GM12873 (cell line): ENCODE measurements at regions not wholly inside any gene's neighbourhood (a gene's known extent, or its start where the extent isn't known, plus 50 kb on each side); places are given as distances from the start of the nearest gene placed in this dataset.

Experiments
- TF ChIP-seq, protein P1 (sequence below): IDR thresholded peaks from 2 replicates; pipeline ENCODE4 v1.5.1; 2012; ENCODE audit warnings: low read depth, mild to moderate bottlenecking, moderate library complexity, low read length, control low read depth; ENCODE audit not compliant: insufficient read depth; ENCODE audit errors: missing control alignments

DNA sequence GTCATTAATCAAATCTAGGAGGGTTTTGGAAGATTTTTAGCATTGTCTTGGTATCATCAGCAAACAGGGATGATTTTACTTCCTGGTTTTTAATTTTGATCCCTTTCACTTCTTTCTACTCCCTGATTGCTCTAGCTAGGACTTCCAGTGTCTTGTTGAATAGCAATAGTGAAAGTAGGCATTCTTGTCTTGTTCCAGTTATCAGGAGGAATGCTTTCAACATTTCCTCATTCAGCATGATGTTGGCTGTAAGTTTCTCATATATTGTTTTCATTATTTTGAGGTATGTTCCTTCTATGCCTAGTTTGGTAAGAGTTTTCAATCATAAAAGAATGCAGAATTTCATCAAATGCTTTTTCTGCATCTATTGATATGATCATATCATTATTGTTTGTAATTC lies 244.2 kb upstream of the CLEC14A start:
- TF ChIP-seq, protein P1, sequence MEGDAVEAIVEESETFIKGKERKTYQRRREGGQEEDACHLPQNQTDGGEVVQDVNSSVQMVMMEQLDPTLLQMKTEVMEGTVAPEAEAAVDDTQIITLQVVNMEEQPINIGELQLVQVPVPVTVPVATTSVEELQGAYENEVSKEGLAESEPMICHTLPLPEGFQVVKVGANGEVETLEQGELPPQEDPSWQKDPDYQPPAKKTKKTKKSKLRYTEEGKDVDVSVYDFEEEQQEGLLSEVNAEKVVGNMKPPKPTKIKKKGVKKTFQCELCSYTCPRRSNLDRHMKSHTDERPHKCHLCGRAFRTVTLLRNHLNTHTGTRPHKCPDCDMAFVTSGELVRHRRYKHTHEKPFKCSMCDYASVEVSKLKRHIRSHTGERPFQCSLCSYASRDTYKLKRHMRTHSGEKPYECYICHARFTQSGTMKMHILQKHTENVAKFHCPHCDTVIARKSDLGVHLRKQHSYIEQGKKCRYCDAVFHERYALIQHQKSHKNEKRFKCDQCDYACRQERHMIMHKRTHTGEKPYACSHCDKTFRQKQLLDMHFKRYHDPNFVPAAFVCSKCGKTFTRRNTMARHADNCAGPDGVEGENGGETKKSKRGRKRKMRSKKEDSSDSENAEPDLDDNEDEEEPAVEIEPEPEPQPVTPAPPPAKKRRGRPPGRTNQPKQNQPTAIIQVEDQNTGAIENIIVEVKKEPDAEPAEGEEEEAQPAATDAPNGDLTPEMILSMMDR: no peak

DNA sequence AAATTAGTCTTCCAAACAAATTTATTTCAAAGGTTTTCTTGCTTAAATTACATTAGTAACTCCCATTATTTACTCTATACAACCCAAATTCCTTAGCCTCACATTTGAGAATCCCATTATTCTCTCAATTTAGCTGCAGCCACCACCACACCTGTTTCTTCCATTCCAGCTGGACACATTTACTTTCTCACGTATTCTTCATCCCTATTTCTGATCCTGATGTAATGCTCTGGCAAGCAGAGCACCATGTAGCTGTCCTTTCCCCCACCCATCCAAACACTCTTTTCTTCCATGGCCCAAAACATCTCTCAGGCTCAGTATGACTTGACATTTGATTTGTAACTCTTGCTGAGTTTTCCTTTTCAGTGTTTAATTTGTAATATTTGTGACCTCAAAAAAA lies 240.2 kb upstream of the CLEC14A start:
- TF ChIP-seq, protein P1: no peak

DNA sequence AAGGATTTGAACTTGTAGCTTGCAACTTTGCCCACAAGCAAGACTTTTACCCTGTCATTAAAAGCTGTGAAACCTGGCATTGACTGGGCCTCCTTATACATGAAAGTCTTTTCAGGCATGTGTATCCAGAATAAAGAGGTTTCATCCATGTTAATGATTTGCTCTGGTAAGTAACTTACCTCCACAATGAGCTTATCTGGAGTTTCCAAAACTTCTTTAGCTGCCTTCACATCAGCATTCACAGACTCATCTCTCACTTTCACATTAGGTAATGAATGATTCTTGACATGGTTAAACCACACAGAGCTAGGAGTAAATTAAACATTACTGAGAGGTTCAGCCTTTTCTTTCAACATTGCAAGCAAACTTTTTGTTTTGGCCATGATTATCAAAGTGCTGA lies 234.4 kb upstream of the CLEC14A start:
- TF ChIP-seq, protein P1: no peak

DNA sequence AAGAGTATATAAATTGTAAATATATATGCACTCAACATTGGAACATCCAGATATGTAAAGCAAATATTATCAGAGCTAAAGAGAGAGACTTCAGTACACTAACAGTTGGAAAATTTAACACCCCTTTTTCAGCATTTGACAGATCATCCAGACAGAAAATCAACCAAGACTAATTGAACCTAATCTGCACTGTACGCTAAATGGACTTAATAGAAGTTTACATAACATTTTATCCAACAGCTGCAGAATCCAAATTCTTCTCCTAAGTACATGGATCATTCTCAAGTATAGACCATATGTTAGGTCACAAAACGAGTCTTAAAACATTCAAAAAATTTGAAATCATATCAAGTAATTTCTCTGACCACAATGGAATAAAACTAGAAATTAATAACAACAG lies 229.1 kb upstream of the CLEC14A start:
- TF ChIP-seq, protein P1: no peak

DNA sequence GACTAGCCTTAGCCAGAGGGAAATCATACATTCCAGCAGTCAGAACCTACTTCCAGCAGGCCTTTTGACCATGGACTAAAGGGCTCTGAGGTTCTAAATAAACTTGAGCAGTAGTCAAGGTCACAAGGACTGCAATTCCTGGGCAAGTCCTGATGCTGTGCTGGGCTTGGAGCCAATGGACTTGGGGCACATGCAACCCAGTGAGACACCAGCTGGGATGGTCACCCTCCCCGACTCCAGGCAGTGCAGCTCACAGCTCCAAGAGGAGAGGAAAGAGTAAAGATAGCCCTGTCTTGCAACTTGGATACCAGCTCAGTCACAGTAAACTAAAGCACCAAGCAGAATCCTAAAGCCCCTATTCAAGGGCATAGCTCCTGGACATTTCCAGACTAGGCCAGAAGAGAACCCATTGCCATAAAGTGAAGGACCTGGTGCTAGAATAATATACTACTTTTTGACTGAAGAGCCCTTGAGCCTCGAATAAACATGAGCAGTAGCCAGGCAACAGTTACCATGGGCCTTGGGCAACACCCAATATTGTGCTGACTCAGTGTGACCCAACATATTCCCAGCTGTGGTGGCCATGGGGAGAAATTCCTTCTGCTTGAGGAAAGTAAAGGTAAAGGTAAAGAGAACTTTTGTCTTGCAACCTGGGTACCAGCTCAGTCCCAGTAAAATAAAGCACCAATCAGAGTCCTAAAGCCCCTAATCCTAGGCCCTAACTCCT lies 226.2 kb upstream of the CLEC14A start:
- TF ChIP-seq, protein P1: no peak

DNA sequence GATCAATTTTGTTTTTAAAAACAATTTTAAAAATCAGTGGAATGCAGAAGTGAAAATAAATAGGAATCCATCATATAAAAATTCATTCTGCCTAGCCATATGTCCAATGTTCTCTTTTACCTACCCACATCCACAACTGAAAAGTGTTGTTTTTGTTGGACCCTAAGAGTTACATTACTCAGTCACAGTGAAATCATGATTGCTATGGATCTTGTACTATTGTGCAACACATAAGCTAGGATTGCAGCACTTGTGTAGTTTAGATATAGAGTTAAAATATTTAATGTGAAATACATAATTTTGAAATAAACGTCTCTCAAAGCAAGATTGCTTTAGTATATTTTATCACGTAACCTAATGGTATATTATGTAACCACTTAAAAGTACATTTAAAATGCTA lies 213.3 kb upstream of the CLEC14A start:
- TF ChIP-seq, protein P1: no peak

DNA sequence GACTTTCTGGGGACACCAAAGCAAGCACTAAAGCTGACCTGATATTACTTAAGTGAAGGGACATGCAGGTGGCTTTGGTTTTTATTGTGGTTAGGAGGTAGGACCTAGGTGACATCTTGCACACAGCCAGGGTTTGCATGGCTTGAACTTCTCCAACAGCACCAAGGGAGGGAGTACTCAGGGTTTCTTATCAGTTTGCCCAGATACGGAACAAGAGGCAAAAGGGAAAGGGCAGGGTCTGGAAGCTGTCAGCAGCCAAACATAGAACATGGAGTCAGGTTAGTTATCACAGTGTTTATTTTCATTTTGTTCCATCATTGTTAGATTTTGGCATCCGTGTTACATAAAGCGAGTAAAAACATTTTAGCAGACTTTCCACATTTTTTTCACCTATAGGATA lies 186.3 kb upstream of the CLEC14A start:
- TF ChIP-seq, protein P1: no peak
